ENCODE measurements at regions not wholly inside any gene's neighbourhood (a gene's known extent, or its start where the extent isn't known, plus 50 kb on each side); places are given as distances from the start of the nearest gene placed in this dataset.
"Not testable (repeated sequence)": the region's sequence is repeated elsewhere in the genome, so short reads cannot be mapped to it uniquely, and the experiment has no call there.

DNA sequence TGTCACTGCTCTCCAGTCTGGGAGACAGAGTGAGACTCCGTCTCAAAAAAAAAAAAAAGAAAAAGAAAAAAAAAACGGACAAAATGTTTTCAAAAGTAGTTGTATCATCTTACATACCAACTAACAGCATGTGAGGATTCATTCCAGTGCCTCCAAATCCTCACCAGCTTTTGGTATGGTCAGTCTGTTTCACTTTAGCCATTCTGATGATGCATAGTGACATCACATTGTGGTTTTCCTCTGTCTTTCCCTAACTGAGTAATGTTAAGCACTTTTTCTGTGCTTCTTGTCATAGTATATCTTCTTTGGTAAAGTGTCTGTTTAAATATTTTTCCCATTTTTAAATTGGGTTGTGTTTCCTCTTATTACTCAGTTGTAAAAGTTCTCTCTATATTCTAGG, 251.4 kb upstream of the CTBP2 start:
- Mint-ChIP-seq H3K9me3 (peaks cover 0 to 6% (median 0%) of the 10 kb centered on the region in 6 donors), H3K4me3 (no peak overlapping the region), H3K27ac (no peak overlapping the region), H3K27me3 (ENCODE audit: low read depth in 3 of 3) (peaks cover 0 to 16% (median 3%) of the 10 kb centered on the region in 3 donors), H3K36me3 (no peaks in the 10 kb centered on the region), H3K4me1 (no peaks in the 10 kb centered on the region)
- no peak for DNase-seq

DNA sequence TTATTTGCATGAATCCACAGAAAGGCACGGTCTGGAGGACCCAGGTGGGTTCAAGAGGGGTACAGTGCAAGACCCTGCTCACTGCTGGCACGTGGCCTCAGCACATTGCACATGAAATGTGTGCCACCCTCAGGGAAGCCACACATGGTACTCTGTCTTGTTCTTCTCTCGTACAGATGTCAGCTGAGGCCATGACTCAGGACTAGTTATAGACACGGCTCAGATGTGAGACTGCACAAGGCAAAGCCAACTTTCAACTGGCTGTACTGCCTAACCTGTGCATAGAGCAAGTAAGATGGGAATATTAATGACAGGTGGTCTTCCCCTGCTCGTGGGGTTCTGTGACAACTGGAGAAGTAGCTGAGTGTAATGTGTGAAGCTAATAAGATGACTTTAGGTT, 249.4 kb upstream of the CTBP2 start:
- Mint-ChIP-seq H3K27ac (no peak overlapping the region), H3K4me1 (no peaks in the 10 kb centered on the region), H3K36me3 (no peaks in the 10 kb centered on the region), H3K4me3 (no peak overlapping the region), H3K27me3 (ENCODE audit: low read depth in 3 of 3) (peaks cover 0 to 16% (median 6%) of the 10 kb centered on the region in 3 donors), H3K9me3 (peaks cover 0 to 6% (median 0%) of the 10 kb centered on the region in 6 donors)
- DNase-seq: no peak

DNA sequence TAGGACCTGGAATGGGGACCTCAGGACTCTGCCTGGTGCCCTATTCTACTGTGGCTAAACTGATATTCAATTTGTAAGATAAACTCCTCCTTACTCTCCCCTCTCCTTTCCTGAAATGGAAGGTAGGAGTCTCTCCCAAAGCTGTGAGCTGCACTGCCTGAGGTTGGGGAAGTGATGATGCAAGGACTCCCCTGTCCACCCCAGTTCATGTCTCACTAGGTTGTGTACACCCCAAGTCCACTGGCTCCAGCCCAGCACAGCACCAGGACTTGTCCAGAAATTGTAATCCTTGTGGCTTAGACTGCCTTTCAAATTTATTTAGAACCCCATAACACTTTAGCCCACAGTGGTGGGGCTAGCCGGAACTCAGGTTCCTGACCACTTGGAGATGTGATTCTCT, 247.2 kb upstream of the CTBP2 start:
- Mint-ChIP-seq H3K27me3 (ENCODE audit: low read depth in 3 of 3) (peaks cover 0 to 15% (median 6%) of the 10 kb centered on the region in 3 donors), H3K4me3 (no peak overlapping the region), H3K36me3 (no peaks in the 10 kb centered on the region), H3K9me3 (peaks cover 0 to 5% (median under 1%) of the 10 kb centered on the region in 6 donors), H3K27ac (no peak overlapping the region), H3K4me1 (no peaks in the 10 kb centered on the region)
- DNase-seq: no peak

DNA sequence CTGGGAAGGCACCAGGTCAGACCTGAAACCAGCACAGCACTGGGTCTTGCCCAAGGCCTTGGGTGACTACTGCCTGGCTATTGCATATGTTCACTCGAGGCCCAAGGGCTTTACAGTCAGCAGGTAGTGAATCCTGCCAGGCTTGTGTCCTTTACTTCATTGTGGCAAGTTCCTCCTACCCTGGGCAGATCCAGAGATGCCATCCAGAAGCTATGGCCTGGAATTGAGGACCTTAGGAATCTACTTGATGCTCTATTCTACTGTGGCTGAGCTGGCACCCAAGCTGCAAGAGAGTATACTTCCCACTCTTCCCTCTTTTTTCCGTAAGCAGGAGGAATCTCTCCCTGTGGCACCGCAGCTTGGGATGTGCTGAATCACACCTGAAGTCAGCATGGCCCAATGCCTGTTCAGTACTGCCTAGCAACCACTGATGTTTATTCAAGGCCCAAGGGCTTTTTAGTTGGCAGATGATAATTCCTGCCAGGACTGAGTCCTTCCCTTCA, 246.7 kb upstream of the CTBP2 start:
- H3K27me3 Mint-ChIP-seq (ENCODE audit: low read depth in 3 of 3): peaks cover 0 to 15% (median 6%) of the 10 kb centered on the region in 3 donors
- H3K27ac Mint-ChIP-seq: no peak overlapping the region
- H3K9me3 Mint-ChIP-seq: peaks cover 0 to 5% (median under 1%) of the 10 kb centered on the region in 6 donors

DNA sequence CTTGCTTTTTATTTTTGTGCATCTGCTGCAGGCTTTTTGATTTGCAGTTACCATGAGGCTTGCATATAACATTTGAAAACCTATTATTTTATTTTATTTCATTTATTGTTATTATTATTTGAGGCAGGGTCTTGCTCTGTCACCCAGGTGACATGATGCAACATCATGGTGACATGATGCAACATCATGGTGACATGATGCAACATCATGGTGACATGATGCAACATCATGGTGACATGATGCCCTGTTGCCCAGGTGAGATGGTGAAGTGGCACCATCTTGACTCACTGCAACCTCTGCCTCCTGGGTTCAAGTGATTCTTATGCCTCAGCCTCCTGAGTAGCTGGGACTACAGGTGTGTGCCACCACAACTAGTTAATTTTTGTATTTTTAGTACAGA, 244.5 kb upstream of the CTBP2 start:
- H3K27me3 Mint-ChIP-seq (ENCODE audit: low read depth in 3 of 3): peaks cover 3 to 20% (median 7%) of the 10 kb centered on the region in 3 donors

More for the DNA sequence above, 246.7 kb upstream of the CTBP2 start:
- no peak overlapping the region for H3K4me3 Mint-ChIP-seq
- no peaks in the 10 kb centered on the region for H3K4me1 Mint-ChIP-seq
- H3K36me3 Mint-ChIP-seq: no peaks in the 10 kb centered on the region
- no peak for DNase-seq

DNA sequence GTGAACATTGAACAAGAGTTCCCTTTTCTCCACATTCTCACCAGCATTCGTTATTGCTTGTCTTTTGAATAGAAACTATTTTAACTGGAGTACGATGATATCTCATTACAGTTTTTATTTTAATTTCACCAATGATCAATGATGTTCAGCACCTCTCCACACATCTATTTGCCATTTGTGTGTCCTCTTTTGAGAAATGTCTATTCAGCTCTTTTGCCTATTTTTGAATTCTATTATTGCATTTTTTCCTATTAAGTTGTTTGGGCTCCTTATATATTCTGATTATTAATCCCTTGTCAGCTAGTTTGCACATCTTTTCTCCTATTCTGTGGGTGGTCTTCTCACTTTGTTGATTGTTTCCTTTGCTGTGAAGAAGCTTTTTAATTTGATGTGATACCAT, 241.1 kb upstream of the CTBP2 start:
- no peak overlapping the region for H3K27ac Mint-ChIP-seq
- no peaks in the 10 kb centered on the region for H3K4me1 Mint-ChIP-seq
- DNase-seq: no peak
- no peaks in the 10 kb centered on the region for H3K36me3 Mint-ChIP-seq
- H3K4me3 Mint-ChIP-seq: no peak overlapping the region
- H3K27me3 Mint-ChIP-seq (ENCODE audit: low read depth in 3 of 3): peaks cover 4 to 13% (median 7%) of the 10 kb centered on the region in 3 donors
- H3K9me3 Mint-ChIP-seq: peaks cover 0 to 5% (median 0%) of the 10 kb centered on the region in 6 donors

More for the DNA sequence above, 244.5 kb upstream of the CTBP2 start:
- not testable (repeated sequence) for H3K27ac Mint-ChIP-seq, H3K9me3 Mint-ChIP-seq, H3K4me1 Mint-ChIP-seq, DNase-seq, H3K4me3 Mint-ChIP-seq, H3K36me3 Mint-ChIP-seq

DNA sequence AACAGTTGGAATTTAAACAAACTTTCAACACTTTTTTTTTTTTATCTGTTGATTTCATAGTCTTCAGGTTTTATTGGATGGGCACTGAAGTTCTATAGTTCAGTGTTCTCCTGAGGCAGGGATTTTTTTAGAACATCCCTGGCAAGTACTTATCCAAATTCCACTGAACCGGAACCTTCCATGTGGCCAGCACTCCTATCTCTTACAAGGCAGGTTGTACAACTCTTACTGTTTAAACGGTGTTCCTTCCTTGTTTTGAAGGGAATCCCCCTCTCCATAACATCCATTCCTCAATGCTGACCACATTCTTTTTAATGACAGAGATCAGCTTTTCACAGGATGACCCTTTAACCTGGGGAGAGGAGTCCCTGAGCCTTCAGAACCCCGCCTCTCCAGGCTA, 238.9 kb upstream of the CTBP2 start:
- no peak for DNase-seq
- peaks cover 2 to 13% (median 8%) of the 10 kb centered on the region in 3 donors for H3K27me3 Mint-ChIP-seq (ENCODE audit: low read depth in 3 of 3)
- H3K4me1 Mint-ChIP-seq: no peaks in the 10 kb centered on the region
- H3K27ac Mint-ChIP-seq: no peak overlapping the region
- H3K36me3 Mint-ChIP-seq: no peaks in the 10 kb centered on the region
- H3K9me3 Mint-ChIP-seq: no peaks in the 10 kb centered on the region
- no peak overlapping the region for H3K4me3 Mint-ChIP-seq

DNA sequence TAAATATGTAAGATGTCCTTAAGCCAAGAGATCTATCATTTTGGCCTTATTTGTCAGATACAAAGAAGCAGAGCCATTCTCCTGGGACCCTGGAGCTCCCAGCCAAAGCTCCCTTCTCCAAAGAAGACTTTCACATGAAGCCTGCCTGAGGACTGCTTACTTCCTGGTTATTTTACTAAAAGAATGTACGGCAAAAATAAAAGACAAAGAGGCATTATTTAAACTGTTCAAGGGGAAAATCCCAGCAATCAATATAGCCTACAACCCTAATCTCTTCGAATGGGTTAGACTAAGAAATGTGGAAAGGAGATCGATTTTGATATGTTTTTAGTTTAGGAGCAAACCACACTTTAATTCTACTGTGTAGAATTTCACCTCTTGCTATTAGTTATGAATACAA, 237.9 kb upstream of the CTBP2 start:
- no peaks in the 10 kb centered on the region for H3K9me3 Mint-ChIP-seq
- H3K27me3 Mint-ChIP-seq (ENCODE audit: low read depth in 3 of 3): peaks cover 4 to 10% (median 9%) of the 10 kb centered on the region in 3 donors
- no peaks in the 10 kb centered on the region for H3K36me3 Mint-ChIP-seq
- H3K4me3 Mint-ChIP-seq: no peak overlapping the region
- no peaks in the 10 kb centered on the region for H3K4me1 Mint-ChIP-seq
- H3K27ac Mint-ChIP-seq: no peak overlapping the region
- DNase-seq: no peak

DNA sequence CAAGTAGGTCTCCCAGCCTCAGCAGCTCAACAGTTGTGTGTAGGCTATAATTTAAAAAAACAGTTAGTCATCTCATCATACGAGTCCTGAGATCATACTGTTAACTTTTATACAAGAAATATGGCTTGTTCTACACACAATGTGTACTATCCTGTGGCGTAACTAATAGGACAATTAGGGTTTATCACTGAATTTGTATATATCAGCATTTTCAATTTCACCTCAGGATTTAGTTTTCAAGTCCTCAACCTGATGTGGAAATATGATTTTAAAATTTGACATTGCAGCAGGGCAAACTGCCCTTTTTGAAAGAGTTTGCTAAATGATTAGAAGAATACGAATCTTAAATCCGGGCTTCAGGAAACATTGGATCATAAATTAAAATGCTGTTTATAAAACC, 237.2 kb upstream of the CTBP2 start:
- Mint-ChIP-seq H3K27ac (no peak overlapping the region), H3K36me3 (no peaks in the 10 kb centered on the region), H3K4me1 (no peaks in the 10 kb centered on the region), H3K27me3 (ENCODE audit: low read depth in 3 of 3) (peaks cover 6 to 10% (median 9%) of the 10 kb centered on the region in 3 donors), H3K4me3 (no peak overlapping the region), H3K9me3 (no peaks in the 10 kb centered on the region)
- no peak for DNase-seq

DNA sequence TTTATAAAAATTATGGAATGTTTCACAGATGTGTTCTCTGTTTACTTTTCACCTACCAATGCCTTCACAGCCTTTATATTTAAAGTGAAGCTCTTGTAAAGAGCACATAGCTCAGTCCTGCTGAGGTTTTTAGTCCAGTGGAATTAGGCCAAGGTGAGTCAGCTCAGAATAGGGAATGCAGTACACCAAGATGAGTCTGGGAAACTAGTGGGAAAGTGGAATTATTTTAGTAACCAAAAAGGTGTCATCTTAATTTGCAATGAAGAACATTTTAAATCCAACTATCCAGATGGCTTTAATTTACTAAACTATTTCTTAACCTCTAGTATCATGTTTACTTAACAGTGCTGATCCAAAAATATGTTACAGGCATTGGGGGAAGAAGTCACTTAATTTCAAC, 236.3 kb upstream of the CTBP2 start:
- Mint-ChIP-seq H3K4me1 (no peaks in the 10 kb centered on the region), H3K9me3 (peaks cover 0 to 5% (median 0%) of the 10 kb centered on the region in 6 donors), H3K27me3 (ENCODE audit: low read depth in 3 of 3) (peaks cover 6 to 14% (median 11%) of the 10 kb centered on the region in 3 donors), H3K36me3 (no peaks in the 10 kb centered on the region), H3K4me3 (no peak overlapping the region), H3K27ac (no peak overlapping the region)
- no peak for DNase-seq

DNA sequence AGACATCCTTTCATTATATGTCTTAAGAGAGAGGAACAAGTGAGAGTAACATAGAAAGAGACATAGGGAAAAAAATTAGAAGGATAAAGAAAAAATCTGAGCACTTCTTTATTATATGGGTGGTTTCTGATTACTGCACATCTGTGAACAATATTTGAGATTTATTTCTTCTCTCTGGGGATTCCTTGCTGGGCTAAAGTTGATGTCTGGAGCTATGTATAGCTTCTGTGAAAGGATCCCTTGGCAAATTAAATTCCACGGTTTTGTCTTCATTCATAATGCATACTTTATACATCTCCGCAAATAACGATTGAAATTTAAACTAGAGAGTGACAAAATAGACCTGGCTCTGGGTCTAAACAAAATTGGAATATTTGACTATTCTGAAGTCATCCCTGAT, 232.2 kb upstream of the CTBP2 start:
- peaks cover 9 to 14% (median 9%) of the 10 kb centered on the region in 3 donors for H3K27me3 Mint-ChIP-seq (ENCODE audit: low read depth in 3 of 3)
- H3K4me1 Mint-ChIP-seq: no peaks in the 10 kb centered on the region
- peaks cover 0 to 8% (median 0%) of the 10 kb centered on the region in 3 donors for H3K36me3 Mint-ChIP-seq
- H3K4me3 Mint-ChIP-seq: no peak overlapping the region
- H3K9me3 Mint-ChIP-seq: peaks cover 7 to 21% (median 13%) of the 10 kb centered on the region in 6 donors
- no peak for DNase-seq
- H3K27ac Mint-ChIP-seq: no peak overlapping the region

DNA sequence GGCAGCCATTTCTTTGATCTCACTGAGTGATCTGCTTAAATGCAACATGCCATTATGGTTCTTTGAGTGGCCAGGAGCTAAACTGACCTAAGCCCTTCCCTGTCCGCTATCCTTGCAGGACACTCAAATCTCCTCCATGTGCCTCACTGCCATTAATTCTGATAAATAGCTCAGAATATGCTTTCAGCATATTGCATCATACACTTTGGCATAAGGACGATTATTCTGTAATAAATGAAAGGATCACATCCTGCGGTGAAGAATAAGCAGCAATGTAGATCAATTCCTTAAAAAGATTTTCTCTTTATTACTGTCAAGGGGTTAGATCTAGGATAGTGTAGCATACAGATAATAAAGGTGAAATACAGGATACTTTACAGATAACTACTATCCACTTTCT, 231.8 kb upstream of the CTBP2 start:
- Mint-ChIP-seq H3K27ac (no peak overlapping the region), H3K4me3 (no peak overlapping the region), H3K27me3 (ENCODE audit: low read depth in 3 of 3) (peaks cover 6 to 14% (median 9%) of the 10 kb centered on the region in 3 donors), H3K9me3 (peaks cover 7 to 21% (median 13%) of the 10 kb centered on the region in 6 donors), H3K36me3 (peaks cover 0 to 8% (median 0%) of the 10 kb centered on the region in 3 donors), H3K4me1 (no peaks in the 10 kb centered on the region)
- DNase-seq: no peak

DNA sequence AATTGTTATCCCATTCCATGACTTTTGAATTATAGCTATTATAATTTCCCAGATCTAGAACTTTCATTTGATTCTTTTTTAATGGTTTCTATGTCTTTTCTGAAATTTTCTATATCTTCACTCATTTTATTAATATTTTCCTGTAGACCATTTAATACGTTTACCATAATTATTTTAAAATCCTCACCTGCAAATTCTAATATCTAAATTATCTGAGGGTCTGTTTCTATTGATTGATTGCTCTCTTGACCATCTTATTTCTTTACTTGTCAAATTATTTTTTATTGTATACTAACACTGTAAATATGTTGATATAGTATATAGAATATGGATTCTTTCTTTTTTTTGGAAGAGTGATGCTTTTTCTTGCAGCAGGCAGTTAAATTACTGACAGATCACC, 229.3 kb upstream of the CTBP2 start:
- Mint-ChIP-seq H3K4me1 (no peaks in the 10 kb centered on the region), H3K36me3 (peaks cover 0 to 8% (median 0%) of the 10 kb centered on the region in 3 donors), H3K4me3 (no peak overlapping the region), H3K9me3 (peaks cover 8 to 21% (median 13%) of the 10 kb centered on the region in 6 donors), H3K27me3 (ENCODE audit: low read depth in 3 of 3) (peaks cover 6 to 23% (median 9%) of the 10 kb centered on the region in 3 donors), H3K27ac (no peak overlapping the region)
- no peak for DNase-seq

DNA sequence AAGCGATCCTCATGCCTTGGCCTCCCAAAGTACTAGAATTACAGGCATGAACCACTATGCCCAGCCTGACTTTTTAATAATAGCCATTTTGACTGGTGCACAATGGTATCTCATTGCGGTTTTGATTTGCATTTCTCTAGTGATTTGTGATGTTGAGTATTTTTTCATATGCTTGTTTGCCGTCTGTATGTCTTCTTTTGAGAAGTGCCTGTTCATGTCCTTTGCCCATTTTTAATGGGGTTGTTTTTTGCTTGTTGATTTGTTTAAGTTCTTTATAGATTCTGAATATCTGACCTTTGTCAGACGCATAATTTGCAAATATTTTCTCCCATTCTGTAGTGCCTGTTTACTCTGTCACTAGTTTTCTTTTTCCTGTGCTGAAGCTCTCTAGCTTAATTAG, 219.2 kb upstream of the CTBP2 start:
- no peak overlapping the region for H3K4me3 Mint-ChIP-seq
- H3K9me3 Mint-ChIP-seq: peaks cover 0 to 16% (median 2%) of the 10 kb centered on the region in 6 donors
- DNase-seq: no peak
- peaks cover 9 to 24% (median 12%) of the 10 kb centered on the region in 3 donors for H3K27me3 Mint-ChIP-seq (ENCODE audit: low read depth in 3 of 3)
- no peaks in the 10 kb centered on the region for H3K36me3 Mint-ChIP-seq
- no peaks in the 10 kb centered on the region for H3K4me1 Mint-ChIP-seq
- no peak overlapping the region for H3K27ac Mint-ChIP-seq

DNA sequence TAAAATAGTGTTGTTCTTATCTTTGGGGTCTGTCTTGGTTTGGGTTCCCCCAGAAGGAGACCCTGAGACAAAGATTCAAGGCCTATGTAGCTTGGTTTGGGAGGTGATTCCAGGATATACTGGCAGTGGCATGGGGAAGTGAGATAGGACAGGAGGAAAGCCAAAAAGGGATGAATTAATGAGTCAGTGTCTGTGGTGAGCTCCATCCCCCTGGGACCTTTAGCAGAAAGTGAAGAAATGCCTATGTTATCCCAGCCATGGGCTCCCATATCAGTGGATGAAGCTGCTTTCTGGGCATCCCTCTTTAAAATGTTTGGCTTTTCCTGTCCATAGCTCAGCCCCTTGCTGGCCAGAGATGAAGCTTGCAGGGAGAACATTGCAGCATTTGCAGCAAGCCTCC, 217.0 kb upstream of the CTBP2 start:
- H3K27me3 Mint-ChIP-seq (ENCODE audit: low read depth in 3 of 3): peaks cover 8 to 11% (median 10%) of the 10 kb centered on the region in 3 donors
- H3K9me3 Mint-ChIP-seq: peaks cover 0 to 5% (median under 1%) of the 10 kb centered on the region in 6 donors
- no peak for DNase-seq
- H3K4me3 Mint-ChIP-seq: no peak overlapping the region
- no peaks in the 10 kb centered on the region for H3K4me1 Mint-ChIP-seq
- H3K36me3 Mint-ChIP-seq: no peaks in the 10 kb centered on the region
- no peak overlapping the region for H3K27ac Mint-ChIP-seq
